GM12873 (cell line): ENCODE measurements at regions not wholly inside any gene's neighbourhood (a gene's known extent, or its start where the extent isn't known, plus 50 kb on each side); places are given as distances from the start of the nearest gene placed in this dataset.

ENCODE experiments used
- TF ChIP-seq, protein P1 (sequence below): IDR thresholded peaks from 2 replicates; pipeline ENCODE4 v1.5.1; 2012; ENCODE audit warnings: low read depth, mild to moderate bottlenecking, moderate library complexity, low read length, control low read depth; ENCODE audit not compliant: insufficient read depth; ENCODE audit errors: missing control alignments

DNA sequence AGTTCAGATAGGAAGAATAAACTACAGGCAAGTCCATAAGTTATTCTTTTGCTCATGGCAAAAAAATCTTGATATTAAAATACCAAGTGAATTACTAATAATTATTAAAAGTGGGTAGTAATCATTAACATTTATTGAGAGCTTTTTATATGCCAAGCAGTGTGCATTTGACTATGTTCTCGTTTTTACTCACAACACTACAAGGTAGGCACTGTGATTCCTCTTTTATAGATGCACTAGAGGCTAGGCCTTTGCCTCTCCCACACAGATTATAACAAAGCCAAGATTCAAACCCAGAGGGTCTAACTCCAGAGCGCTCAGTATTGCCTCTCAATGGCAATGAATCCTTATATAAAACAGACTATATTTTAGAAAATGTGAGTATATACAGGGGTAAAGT is 254.2 kb downstream of the NAF1 start:
- TF ChIP-seq, protein P1, sequence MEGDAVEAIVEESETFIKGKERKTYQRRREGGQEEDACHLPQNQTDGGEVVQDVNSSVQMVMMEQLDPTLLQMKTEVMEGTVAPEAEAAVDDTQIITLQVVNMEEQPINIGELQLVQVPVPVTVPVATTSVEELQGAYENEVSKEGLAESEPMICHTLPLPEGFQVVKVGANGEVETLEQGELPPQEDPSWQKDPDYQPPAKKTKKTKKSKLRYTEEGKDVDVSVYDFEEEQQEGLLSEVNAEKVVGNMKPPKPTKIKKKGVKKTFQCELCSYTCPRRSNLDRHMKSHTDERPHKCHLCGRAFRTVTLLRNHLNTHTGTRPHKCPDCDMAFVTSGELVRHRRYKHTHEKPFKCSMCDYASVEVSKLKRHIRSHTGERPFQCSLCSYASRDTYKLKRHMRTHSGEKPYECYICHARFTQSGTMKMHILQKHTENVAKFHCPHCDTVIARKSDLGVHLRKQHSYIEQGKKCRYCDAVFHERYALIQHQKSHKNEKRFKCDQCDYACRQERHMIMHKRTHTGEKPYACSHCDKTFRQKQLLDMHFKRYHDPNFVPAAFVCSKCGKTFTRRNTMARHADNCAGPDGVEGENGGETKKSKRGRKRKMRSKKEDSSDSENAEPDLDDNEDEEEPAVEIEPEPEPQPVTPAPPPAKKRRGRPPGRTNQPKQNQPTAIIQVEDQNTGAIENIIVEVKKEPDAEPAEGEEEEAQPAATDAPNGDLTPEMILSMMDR = no peak

DNA sequence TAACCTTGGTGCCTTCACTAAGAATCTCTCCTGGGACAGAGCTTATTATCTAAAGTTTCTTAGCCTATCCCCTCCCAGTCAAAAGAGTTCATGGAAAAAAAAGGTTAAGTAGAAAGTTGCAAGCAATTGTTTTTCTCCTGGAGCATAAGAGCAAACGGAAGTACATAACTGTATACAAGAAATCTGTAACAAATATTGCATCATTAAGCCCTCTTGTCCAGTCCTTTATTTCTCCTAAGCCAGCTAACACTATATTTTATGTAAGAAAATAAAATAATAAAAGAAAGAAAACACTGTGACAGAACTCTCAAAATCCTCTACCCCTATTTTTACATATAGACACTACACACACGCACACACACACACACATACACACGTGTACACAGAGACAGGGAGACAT is 255.3 kb downstream of the NAF1 start:
- TF ChIP-seq, protein P1 = no peak

DNA sequence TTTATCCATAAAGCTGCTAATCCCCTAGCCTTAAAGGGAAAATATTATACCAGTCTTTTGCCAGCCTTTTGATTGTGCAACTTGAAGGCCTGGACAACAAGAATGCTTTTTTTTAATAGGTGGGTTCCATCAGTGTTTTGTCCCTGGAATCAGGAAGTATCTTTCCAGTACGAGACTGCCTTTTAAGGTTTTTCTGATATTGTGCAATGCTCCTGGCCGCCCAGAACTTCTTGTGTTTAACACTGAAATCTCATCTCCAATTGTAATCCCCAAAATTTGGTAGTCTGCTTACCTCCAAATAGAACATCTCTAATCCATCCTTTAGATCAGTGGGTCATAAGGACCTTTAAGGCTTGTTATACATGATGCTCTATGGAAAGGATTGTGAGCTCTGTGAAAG is 256.7 kb downstream of the NAF1 start:
- TF ChIP-seq, protein P1 = no peak

DNA sequence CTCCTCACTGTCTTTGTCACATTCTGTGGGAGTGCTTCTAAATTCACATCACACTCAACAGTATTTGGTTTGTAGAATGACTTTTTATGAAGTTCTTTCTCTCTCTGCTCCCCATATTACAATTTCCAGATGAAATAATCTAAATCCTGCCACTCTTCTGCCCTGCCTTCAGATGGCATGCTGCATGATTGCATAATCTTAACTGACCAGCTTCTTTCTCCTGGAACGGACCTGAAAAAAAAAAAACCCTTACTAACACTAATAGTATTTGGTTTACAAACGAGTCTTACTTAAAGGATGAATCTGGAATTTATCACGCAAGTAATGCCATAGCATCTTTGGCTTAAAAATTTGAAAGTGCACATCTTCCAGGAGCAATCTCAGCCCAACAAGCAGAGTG is 272.3 kb downstream of the NAF1 start:
- TF ChIP-seq, protein P1 = no peak

DNA sequence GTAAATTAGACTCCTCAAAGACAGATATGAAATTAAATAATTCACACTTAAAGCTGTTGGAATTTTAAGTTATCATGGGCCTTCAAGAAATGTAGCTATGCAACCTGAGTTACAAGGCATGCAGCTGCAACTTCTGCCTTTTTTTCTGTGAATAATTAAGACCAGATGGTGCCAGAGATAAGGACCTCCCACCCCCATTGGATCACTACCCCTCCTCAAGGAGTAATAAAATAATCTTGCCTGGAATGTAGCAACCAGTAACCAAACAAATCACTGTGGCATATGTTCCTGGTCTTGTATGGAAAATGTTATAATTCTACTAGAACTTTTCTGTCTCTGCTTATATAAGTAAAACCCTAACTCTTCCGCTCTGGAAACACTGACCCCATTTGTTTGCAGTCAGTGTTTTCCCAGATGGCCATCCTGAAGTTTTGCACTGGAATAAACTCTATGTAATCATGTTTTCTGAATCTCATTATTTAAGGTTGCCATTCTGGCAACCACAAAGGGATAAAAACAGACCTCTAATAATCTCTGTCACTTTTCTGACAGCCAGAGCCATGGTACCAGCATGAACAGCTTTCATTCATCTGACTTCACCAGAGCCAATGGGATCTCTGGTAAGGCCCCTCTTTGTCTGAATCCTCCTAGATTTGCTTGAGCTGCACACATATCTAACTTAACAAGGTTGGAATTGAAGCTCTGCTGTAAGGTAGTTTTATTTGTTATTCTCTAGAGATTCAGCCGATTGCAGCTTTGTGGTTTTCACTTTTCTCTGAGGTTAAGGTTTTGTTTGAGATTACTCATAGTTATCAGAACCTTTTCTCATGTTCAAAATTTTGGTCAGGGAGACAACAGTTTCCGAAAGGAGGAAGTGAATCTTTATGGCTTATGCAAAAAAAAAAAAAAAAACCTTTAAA is 274.6 kb downstream of the NAF1 start:
- TF ChIP-seq, protein P1 = no peak

DNA sequence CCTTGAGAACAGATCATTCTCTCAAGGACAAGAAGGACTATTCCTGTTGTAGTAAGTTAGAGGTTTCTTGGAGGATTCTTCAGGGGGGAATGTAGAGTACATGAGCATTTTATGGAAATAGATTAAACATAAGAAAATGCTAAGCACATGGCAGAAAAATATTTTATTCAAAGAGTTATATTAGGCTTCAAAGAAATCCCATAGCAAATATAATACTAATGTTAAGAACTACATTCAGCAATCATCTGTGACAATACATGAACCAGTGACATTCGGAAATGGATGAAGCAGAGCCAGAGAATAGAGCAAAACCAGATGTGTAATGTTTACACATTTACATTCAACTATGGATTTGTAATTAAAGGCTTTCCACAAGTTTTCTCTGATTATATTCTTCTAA is 288.6 kb downstream of the NAF1 start:
- TF ChIP-seq, protein P1 = no peak

DNA sequence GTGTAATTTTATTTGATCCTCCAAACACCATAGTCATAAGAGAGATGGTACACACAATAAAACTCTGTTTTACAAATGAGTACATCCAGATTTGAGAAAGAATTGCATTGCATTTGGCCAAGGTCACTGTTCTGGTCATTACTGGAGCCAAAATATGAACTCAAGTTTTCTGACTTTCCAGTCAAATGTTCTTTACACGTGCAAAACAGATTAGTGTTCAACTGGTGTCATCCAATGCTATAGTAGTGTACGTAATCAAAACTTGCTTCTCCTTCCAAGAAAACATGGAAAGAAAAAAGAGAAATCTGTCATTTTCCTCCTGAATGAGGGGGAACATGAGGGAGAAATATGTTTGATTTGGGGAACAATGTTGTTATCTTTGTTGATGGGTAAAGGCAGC is 291.9 kb downstream of the NAF1 start:
- TF ChIP-seq, protein P1 = no peak
